ENCODE measurements at regions not wholly inside any gene's neighbourhood (a gene's known extent, or its start where the extent isn't known, plus 50 kb on each side); places are given as distances from the start of the nearest gene placed in this dataset.

- H3K4me3 ChIP-seq, result peak overlapping the region in 1 of 3 donors; percentile 20
- TF ChIP-seq CTCF (IDR thresholded peaks at IDR 0.05) (no peak), POLR2A (IDR thresholded peaks at IDR 0.05) (no peak), POLR2AphosphoS5 (IDR thresholded peaks at IDR 0.05) (no peak)
- no peaks in the 10 kb centered on the region for H3K36me3 ChIP-seq
- H3K27ac ChIP-seq, result no peak overlapping the region
- no peaks in the 10 kb centered on the region for H3K4me1 ChIP-seq
- H3K9me3 ChIP-seq, result no peaks in the 10 kb centered on the region
- intact Hi-C loops (cut with DNase I; ENCODE audit: low total_unique reads), result no loop called here
- no peaks in the 10 kb centered on the region for H3K27me3 ChIP-seq
- DNase-seq (ENCODE audit: low spot score in 2 of 2), result no peak
These were observed 117.3 kb upstream of the MARK1 start for GRCh38 chr1:220410611-220411010.

GRCh38 chr1:220409771-220410595, 118.0 kb upstream of the MARK1 start:
- H3K4me3 ChIP-seq, result peak overlapping the region in 1 of 3 donors; percentile 20
- H3K4me1 ChIP-seq, result no peaks in the 10 kb centered on the region
- intact Hi-C loops (cut with DNase I; ENCODE audit: low total_unique reads), result no loop called here
- no peaks in the 10 kb centered on the region for H3K27me3 ChIP-seq
- TF ChIP-seq POLR2A (IDR thresholded peaks at IDR 0.05) (no peak), POLR2AphosphoS5 (IDR thresholded peaks at IDR 0.05) (no peak), CTCF (IDR thresholded peaks at IDR 0.05) (no peak)
- no peak for DNase-seq (ENCODE audit: low spot score in 2 of 2)
- no peak overlapping the region for H3K27ac ChIP-seq
- no peaks in the 10 kb centered on the region for H3K36me3 ChIP-seq
- H3K9me3 ChIP-seq, result no peaks in the 10 kb centered on the region

GRCh38 chr1:220407191-220407590, 120.7 kb upstream of the MARK1 start:
- H3K9me3 ChIP-seq, result no peaks in the 10 kb centered on the region
- no peaks in the 10 kb centered on the region for H3K4me1 ChIP-seq
- H3K27me3 ChIP-seq, result no peaks in the 10 kb centered on the region
- intact Hi-C loops (cut with DNase I; ENCODE audit: low total_unique reads), result no loop called here
- no peak overlapping the region for H3K4me3 ChIP-seq
- TF ChIP-seq POLR2A (IDR thresholded peaks at IDR 0.05) (no peak), CTCF (IDR thresholded peaks at IDR 0.05) (no peak), POLR2AphosphoS5 (IDR thresholded peaks at IDR 0.05) (no peak)
- no peak overlapping the region for H3K27ac ChIP-seq
- H3K36me3 ChIP-seq, result no peaks in the 10 kb centered on the region
- no peak for DNase-seq (ENCODE audit: low spot score in 2 of 2)

- Histone ChIP-seq H3K9me3 (no peaks in the 10 kb centered on the region), H3K27me3 (no peaks in the 10 kb centered on the region), H3K4me3 (no peak overlapping the region), H3K4me1 (no peaks in the 10 kb centered on the region), H3K36me3 (no peaks in the 10 kb centered on the region), H3K27ac (no peak overlapping the region)
- DNase-seq (ENCODE audit: low spot score in 2 of 2), result no peak
- TF ChIP-seq CTCF (IDR thresholded peaks at IDR 0.05) (no peak), POLR2A (IDR thresholded peaks at IDR 0.05) (no peak), POLR2AphosphoS5 (IDR thresholded peaks at IDR 0.05) (no peak)
- intact Hi-C loops (cut with DNase I; ENCODE audit: low total_unique reads), result no loop called here
These were observed 126.0 kb upstream of the RAB3GAP2 start for GRCh38 chr1:220398238-220398637.

- H3K4me3 ChIP-seq, result no peak overlapping the region
- intact Hi-C loops (cut with DNase I; ENCODE audit: low total_unique reads), result no loop called here
- TF ChIP-seq POLR2A (IDR thresholded peaks at IDR 0.05) (no peak), POLR2AphosphoS5 (IDR thresholded peaks at IDR 0.05) (no peak), CTCF (IDR thresholded peaks at IDR 0.05) (no peak)
- no peaks in the 10 kb centered on the region for H3K9me3 ChIP-seq
- H3K27me3 ChIP-seq, result no peaks in the 10 kb centered on the region
- no peak overlapping the region for H3K27ac ChIP-seq
- H3K36me3 ChIP-seq, result no peaks in the 10 kb centered on the region
- no peak for DNase-seq (ENCODE audit: low spot score in 2 of 2)
- no peaks in the 10 kb centered on the region for H3K4me1 ChIP-seq
These were observed 119.2 kb upstream of the RAB3GAP2 start for GRCh38 chr1:220391491-220391890.
